Lower leg skin (tissue), 3 donors: ENCODE measurements at regions not wholly inside any gene's neighbourhood (a gene's known extent, or its start where the extent isn't known, plus 50 kb on each side); places are given as distances from the start of the nearest gene placed in this dataset.

ENCODE experiments used
- CTCF ChIP-seq, 3 donors: fragments of 450-650 bp; IDR thresholded peaks; one replicate each; pipeline ENCODE4 v1.5.1; 2016; ENCODE audit warnings: antibody characterized with exemption in 3 of 3, mild to moderate bottlenecking in 3 of 3, moderate library complexity in 2 of 3
- POLR2A ChIP-seq, 2 donors: fragments of 450-650 bp; IDR thresholded peaks; one replicate each; pipeline ENCODE4 v1.6.1; 2016 to 2017; ENCODE audit warnings: antibody characterized with exemption in 2 of 2, mild to moderate bottlenecking in 1 of 2, moderate library complexity in 1 of 2

- TF ChIP-seq CTCF (IDR thresholded peaks at IDR 0.05) (no peak), POLR2A (IDR thresholded peaks at IDR 0.05) (no peak)
Observed at GRCh38 chr14:44820230-44820964, 141.3 kb downstream of the KLHL28 start.
